Urinary bladder (tissue), 3 donors: ENCODE measurements at regions not wholly inside any gene's neighbourhood (a gene's known extent, or its start where the extent isn't known, plus 50 kb on each side); places are given as distances from the start of the nearest gene placed in this dataset.

ENCODE experiments used
- DNase-seq: peaks from one replicate; pipeline ENCODE4 v3.0.0-alpha.2; 2015; ENCODE audit errors: extremely low spot score
- H3K27ac ChIP-seq: one replicate; pipeline ENCODE4 v1.5.1; 2013; ENCODE audit warnings: low read depth, mild to moderate bottlenecking, moderate library complexity
- H3K36me3 ChIP-seq: one replicate; pipeline ENCODE4 v1.6.1; 2013; ENCODE audit warnings: mild to moderate bottlenecking, moderate library complexity; ENCODE audit not compliant: insufficient read depth
- H3K4me1 ChIP-seq: one replicate; pipeline ENCODE4 v1.6.1; 2013; ENCODE audit warnings: mild to moderate bottlenecking, moderate library complexity; ENCODE audit not compliant: insufficient read depth
- H3K4me3 ChIP-seq: one replicate; pipeline ENCODE4 v1.5.1; 2013; ENCODE audit warnings: low read depth, low read length
- WGBS: extraction: QIAGEN DNeasy Blood & Tissue Kit; methylation state at CpG from one replicate; pipeline ENCODE4 v1.1.7; 2013; 5-methylcytosine and 5-hydroxymethylcytosine counted together
- donor health status: healthy with polysubstance abuse.
- donor health status: healthy.

GRCh38 chr12:19937161-19937560, 431.2 kb upstream of the PDE3A start:
- DNase-seq, result no peak
- no peaks in the 10 kb centered on the region for H3K4me1 ChIP-seq
- no peak overlapping the region for H3K27ac ChIP-seq
- no peak overlapping the region for H3K4me3 ChIP-seq
- WGBS, result 80% methylated on average over 6 of the region's 6 CpGs
- H3K36me3 ChIP-seq, result no peaks in the 10 kb centered on the region

- Histone ChIP-seq H3K4me1 (no peaks in the 10 kb centered on the region), H3K4me3 (no peak overlapping the region), H3K27ac (no peak overlapping the region), H3K36me3 (no peaks in the 10 kb centered on the region)
- WGBS, result 84% methylated on average over 2 of the region's 2 CpGs
- no peak for DNase-seq
These were observed 430.3 kb upstream of the PDE3A start for GRCh38 chr12:19938031-19938430.

- Histone ChIP-seq H3K36me3 (no peaks in the 10 kb centered on the region), H3K4me3 (no peak overlapping the region), H3K27ac (no peak overlapping the region), H3K4me1 (no peaks in the 10 kb centered on the region)
- DNase-seq, result no peak
- 90% methylated on average over 1 of the region's 1 CpG for WGBS
These were observed 429.8 kb upstream of the PDE3A start for GRCh38 chr12:19938491-19938890.

- no peak overlapping the region for H3K4me3 ChIP-seq
- H3K27ac ChIP-seq, result no peak overlapping the region
- no peak for DNase-seq
- 84% methylated on average over 4 of the region's 4 CpGs for WGBS
- H3K4me1 ChIP-seq, result no peaks in the 10 kb centered on the region
- no peaks in the 10 kb centered on the region for H3K36me3 ChIP-seq
These were observed 428.1 kb upstream of the PDE3A start for GRCh38 chr12:19940267-19940666.

GRCh38 chr12:19941096-19941495, 427.2 kb upstream of the PDE3A start:
- 98% methylated on average over 26 of the region's 26 CpGs for WGBS
- H3K27ac ChIP-seq, result no peak overlapping the region
- H3K36me3 ChIP-seq, result no peaks in the 10 kb centered on the region
- no peaks in the 10 kb centered on the region for H3K4me1 ChIP-seq
- no peak for DNase-seq
- no peak overlapping the region for H3K4me3 ChIP-seq

GRCh38 chr12:19945559-19946435, 422.5 kb upstream of the PDE3A start:
- WGBS, result 81% methylated on average over 5 of the region's 5 CpGs
- DNase-seq, result peak; percentile 20
- H3K27ac ChIP-seq, result no peak overlapping the region
- H3K4me3 ChIP-seq, result no peak overlapping the region
- H3K4me1 ChIP-seq, result no peaks in the 10 kb centered on the region
- H3K36me3 ChIP-seq, result no peaks in the 10 kb centered on the region

GRCh38 chr12:19946550-19946949, 421.8 kb upstream of the PDE3A start:
- 68% methylated on average over 5 of the region's 5 CpGs for WGBS
- Histone ChIP-seq H3K4me3 (no peak overlapping the region), H3K27ac (no peak overlapping the region), H3K36me3 (no peaks in the 10 kb centered on the region), H3K4me1 (no peaks in the 10 kb centered on the region)
- no peak for DNase-seq

GRCh38 chr12:19947344-19947743, 421.0 kb upstream of the PDE3A start:
- Histone ChIP-seq H3K4me3 (no peak overlapping the region), H3K36me3 (no peaks in the 10 kb centered on the region), H3K4me1 (no peaks in the 10 kb centered on the region), H3K27ac (no peak overlapping the region)
- no peak for DNase-seq
- WGBS, result 87% methylated on average over 3 of the region's 3 CpGs

- WGBS, result 63% methylated on average over 4 of the region's 4 CpGs
- no peaks in the 10 kb centered on the region for H3K36me3 ChIP-seq
- no peak overlapping the region for H3K4me3 ChIP-seq
- no peaks in the 10 kb centered on the region for H3K4me1 ChIP-seq
- H3K27ac ChIP-seq, result no peak overlapping the region
- DNase-seq, result no peak
These were observed 416.7 kb upstream of the PDE3A start for GRCh38 chr12:19951664-19952063.

- Histone ChIP-seq H3K4me3 (no peak overlapping the region), H3K4me1 (no peaks in the 10 kb centered on the region), H3K27ac (no peak overlapping the region), H3K36me3 (no peaks in the 10 kb centered on the region)
- no peak for DNase-seq
- 89% methylated on average over 1 of the region's 1 CpG for WGBS
These were observed 414.6 kb upstream of the PDE3A start for GRCh38 chr12:19953734-19954133.

- Histone ChIP-seq H3K4me3 (no peak overlapping the region), H3K4me1 (no peaks in the 10 kb centered on the region), H3K27ac (no peak overlapping the region), H3K36me3 (no peaks in the 10 kb centered on the region)
- 94% methylated on average over 4 of the region's 4 CpGs for WGBS
- no peak for DNase-seq
These were observed 414.2 kb upstream of the PDE3A start for GRCh38 chr12:19954163-19954562.

GRCh38 chr12:19957308-19958125, 410.8 kb upstream of the PDE3A start:
- Histone ChIP-seq H3K4me1 (no peaks in the 10 kb centered on the region), H3K4me3 (no peak overlapping the region), H3K27ac (no peak overlapping the region), H3K36me3 (no peaks in the 10 kb centered on the region)
- no peak for DNase-seq
- WGBS, result 67% methylated on average over 6 of the region's 6 CpGs

- H3K36me3 ChIP-seq, result no peaks in the 10 kb centered on the region
- H3K4me3 ChIP-seq, result no peak overlapping the region
- H3K4me1 ChIP-seq, result no peaks in the 10 kb centered on the region
- no peak overlapping the region for H3K27ac ChIP-seq
- WGBS, result 98% methylated on average over 1 of the region's 1 CpG
- DNase-seq, result no peak
These were observed 409.9 kb upstream of the PDE3A start for GRCh38 chr12:19958389-19958788.

- 24% methylated on average over 1 of the region's 1 CpG for WGBS
- Histone ChIP-seq H3K4me3 (no peak overlapping the region), H3K36me3 (no peaks in the 10 kb centered on the region), H3K4me1 (no peaks in the 10 kb centered on the region), H3K27ac (no peak overlapping the region)
- no peak for DNase-seq
These were observed 409.0 kb upstream of the PDE3A start for GRCh38 chr12:19959353-19959752.
